Fibroblast of skin of scalp (primary cell): ENCODE measurements at regions not wholly inside any gene's neighbourhood (a gene's known extent, or its start where the extent isn't known, plus 50 kb on each side); places are given as distances from the start of the nearest gene placed in this dataset.

ENCODE experiments used
- DNase-seq: peaks from one replicate; pipeline ENCODE4 v3.0.0-alpha.2; 2013

DNA sequence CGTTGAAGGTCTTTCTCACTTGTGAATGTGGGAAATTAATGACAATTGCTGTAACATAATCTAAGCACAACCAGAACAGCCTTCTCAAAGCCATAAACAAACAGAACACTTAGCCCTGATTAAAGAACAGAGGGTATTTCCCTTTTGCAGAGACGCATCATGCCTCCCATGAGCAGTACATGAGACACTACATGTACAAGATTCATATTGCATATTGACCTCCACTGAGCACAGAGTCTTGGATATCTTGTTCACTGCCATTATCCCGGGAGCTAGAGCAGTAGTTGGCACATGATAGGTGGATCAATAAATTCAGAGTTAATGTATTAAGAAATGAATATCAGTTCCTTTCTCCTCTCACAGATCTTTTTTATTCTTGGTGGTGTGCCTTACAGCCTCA lies 1194.3 kb upstream of the TENM4 start:
- DNase-seq = no peak

DNA sequence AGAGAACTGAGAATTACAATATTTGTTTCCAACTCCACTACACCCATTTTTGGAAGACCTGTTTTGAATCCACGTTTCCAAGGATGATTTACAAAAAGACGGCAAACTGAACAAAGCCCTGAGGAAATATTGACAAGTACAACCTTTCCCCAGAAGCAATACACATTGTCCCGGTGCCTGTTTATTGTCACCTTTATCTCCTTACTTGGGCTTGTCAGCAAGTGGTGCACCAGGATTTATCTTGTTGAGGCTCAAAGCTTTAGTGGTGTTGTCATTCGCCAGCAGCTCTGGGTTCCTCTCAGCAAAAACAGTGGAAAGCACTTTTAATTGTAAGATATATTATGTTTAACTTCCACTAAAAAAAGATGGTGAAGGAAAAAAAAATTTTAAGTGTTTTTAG lies 1191.9 kb upstream of the TENM4 start:
- no peak for DNase-seq

DNA sequence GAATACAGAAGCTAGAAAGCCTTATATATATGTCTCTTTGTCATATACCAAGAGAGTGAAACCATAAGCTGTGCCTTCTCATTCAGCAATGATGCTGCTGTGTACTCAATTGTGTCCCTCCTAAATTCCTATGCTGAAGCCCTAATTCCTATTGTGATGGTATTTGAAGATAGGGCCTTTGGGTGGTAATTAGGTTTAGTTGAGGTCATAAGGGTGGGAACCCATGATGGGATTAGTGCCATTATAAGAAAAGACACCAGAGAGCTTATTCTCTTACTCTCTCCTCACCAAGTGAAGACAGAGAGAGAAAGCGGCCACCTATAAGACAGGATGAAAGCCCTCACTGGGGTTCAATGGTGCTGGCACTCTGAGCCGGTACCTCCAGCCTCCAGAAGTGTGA lies 1191.3 kb upstream of the TENM4 start:
- DNase-seq = no peak

- DNase-seq = no peak
Observed at GRCh38 chr11:80629466-80629865, 1188.6 kb upstream of the TENM4 start.

DNA sequence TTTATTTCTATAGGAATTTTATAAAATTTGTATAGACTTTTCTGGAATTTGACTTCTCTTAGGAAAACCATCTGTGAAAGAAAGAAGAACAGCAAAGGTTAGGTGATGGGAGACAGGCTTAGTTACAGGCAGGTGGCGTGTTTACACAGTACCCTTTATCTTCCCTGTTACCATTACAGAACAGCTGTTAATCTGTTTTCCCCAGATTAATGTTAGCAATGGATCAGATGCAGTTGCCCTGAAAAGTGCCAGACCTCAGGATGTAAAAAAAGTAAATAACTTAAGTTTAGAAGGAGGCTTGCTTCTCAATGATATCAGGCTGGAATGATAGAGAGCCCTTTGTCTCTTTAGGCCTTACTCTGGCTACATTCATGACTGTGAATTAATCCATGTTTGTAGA lies 1186.5 kb upstream of the TENM4 start:
- DNase-seq = no peak

DNA sequence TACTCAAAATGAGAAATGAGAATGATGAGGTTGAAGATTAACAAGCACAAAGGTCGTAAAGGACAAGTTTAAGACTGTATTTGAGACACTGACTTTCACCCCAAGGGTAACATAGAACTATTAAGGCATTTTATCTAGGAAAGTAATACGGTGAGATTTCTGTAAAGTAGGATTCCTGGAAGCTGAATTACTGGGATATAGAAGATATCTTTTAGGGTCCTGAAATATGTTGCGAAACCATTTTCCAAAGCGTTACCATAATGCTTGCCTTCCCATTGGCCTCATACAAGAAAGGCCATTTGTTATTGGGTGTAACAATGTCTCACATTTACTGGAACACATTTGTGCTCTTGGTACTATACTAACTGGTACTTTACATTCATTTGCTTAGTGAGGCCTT lies 1185.9 kb upstream of the TENM4 start:
- no peak for DNase-seq

DNA sequence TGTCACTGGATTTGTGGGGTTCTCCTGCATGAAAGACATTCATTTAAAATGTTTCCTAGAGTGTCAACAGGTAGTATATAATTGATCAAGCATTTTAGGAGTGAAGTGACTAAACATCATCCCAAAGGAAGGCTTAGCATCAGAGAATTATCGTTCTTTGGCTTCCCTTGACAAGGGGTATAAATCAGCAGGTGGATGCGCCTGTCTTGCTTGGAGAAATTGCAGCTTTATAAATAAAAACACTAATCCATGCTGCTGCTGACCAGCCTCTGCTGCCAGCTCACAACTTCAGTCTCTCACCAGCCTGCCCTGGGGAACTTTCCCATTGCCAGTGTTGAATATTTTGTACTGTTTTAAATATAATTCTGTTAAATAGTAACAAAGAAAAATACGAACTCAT lies 1184.7 kb upstream of the TENM4 start:
- DNase-seq = no peak

DNA sequence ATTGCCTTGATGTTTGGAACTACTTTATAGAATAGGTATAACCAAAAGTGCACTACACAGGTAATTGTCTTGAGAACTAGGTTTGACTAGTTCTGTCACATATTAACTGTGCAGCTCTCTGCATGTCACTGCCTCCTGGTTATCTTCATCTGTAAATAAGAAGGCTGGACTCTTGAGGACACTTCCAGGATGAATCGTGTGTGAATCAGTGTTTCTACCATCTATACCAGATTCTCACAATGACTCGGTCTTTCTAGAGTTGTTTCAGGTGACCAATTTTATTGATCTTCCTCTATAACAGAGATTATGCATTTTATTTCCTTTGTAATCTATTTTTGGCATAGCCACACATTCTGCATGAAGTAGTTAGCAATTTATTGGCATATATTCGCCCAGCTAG lies 1181.0 kb upstream of the TENM4 start:
- no peak for DNase-seq

DNA sequence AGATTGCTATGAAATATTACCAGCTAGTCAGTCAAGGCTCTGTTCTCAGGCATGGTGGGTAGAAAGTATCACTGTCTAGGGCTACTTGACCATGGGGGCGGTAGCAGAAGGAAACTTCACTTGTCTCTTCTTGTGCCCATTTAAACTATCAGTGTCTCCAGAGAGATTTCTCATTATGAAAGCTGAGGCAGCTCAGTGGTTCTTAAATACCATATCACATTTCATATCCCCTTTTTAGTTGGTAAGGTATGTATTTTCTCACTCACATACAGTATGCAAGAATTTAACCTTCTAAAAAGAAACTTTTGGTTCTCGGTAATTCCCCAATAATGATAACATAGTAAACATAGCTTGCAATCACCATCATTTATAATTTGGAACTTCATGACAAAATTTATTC lies 1180.0 kb upstream of the TENM4 start:
- no peak for DNase-seq

DNA sequence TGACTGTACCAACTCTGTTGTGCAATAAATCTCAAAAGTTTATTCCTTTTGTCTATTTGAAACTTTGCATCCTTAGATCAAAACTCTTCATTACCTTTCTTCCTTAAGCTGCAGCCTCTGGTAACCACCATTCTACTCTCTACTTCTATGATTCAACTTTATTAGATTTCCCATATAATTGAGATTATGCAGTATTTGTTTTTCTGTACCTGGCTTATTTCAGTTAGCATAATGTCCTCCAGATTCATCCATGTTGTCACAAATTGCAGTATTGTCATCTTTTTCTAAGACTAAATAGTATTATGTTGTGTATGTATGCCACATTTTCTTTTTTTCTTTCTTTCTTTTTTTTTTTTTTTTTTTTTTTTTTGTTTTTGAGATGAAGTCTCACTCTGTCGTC lies 1176.3 kb upstream of the TENM4 start:
- DNase-seq = no peak

GRCh38 chr11:80616070-80616800 lies 1175.4 kb upstream of the TENM4 start:
- no peak for DNase-seq

- no peak for DNase-seq
Observed at GRCh38 chr11:80613655-80614054, 1172.8 kb upstream of the TENM4 start.

GRCh38 chr11:80610516-80610915 lies 1169.7 kb upstream of the TENM4 start:
- DNase-seq = no peak

GRCh38 chr11:80603472-80603871 lies 1162.6 kb upstream of the TENM4 start:
- DNase-seq = no peak

GRCh38 chr11:80598905-80599304 lies 1158.1 kb upstream of the TENM4 start:
- DNase-seq = no peak

DNA sequence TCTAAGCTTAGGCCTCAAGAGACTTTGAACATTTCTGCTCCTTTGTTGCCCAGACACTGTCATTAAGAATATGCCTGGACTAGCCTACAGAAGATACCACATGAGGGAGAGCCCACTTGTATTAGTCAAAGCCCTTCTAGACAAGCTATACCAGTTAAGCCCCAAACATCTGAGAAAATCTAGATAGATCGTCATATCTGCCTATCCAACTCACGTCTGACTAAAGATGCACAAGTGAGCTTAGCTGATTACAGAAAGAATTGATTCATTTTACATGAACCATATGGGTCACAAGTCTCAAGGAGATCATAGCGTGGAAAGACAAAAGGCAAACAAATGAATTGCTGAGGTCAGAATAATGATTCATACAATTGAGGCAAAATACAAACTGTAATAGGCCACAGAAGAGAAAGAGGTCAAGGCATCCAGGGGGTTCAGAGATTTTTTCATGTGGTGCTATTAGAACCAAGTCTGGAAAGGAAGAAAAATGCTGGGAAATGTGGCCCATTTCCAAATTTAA lies 1155.5 kb upstream of the TENM4 start:
- DNase-seq = no peak

DNA sequence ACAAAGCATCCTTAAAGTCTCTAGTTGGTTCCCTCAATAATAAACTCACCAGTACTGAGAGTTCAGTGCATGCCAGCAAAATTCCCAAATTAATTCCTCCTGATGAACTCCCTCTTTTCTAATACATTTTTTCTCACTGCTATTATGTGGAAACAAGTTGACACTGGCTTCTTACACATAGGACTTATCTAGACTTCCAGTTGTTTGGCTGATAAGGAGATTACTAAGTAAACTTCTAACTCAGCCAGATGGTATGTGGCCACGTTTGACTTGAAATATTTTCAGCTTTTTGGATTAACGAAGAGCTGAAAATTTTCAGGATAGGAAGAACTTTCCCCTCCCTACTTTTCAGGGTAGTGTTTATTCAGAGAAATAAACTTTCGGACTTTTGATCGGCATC lies 1154.2 kb upstream of the TENM4 start:
- DNase-seq = peak; percentile 14

DNA sequence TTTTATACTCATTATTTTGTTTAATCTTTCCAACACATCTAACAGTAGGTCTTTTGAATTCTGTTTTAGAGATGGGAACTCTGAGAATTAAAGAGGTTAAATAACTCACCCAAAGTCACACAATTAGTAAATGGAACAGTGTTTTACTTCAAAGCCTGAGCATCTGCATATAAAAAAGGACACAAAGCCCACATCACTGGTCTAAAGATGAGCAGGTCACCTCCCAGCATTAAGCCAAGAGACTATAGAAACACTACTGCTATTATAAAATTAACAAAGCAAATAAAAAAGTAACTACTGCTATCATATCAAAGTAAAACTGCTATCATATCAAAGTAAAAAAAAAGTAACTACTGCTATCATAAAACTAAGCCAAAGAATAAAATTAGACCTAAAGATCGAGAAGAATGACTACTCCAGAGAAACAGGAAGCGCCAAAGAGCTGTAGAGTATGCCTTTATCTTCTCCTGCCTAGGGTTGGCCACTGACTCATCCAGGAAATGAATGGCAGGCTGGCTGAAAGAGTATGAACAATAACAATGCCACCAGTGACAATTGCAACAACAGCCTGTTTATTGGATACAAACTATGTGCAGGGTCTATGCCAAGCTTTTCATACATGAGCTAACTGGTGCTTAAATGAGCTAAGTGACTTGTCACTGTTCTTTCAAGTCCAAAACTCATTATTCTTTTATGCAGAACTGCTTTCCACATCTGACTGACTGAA lies 1153.0 kb upstream of the TENM4 start:
- peak; percentile 27 for DNase-seq

- DNase-seq = no peak
Observed at GRCh38 chr11:80592546-80592945, 1151.7 kb upstream of the TENM4 start.

GRCh38 chr11:80587906-80588305 lies 1147.1 kb upstream of the TENM4 start:
- no peak for DNase-seq

- no peak for DNase-seq
Observed at GRCh38 chr11:80586464-80586863, 1145.6 kb upstream of the TENM4 start.

- DNase-seq = no peak
Observed at GRCh38 chr11:80584661-80585060, 1143.8 kb upstream of the TENM4 start.

GRCh38 chr11:80569832-80570231 lies 1129.0 kb upstream of the TENM4 start:
- no peak for DNase-seq

- DNase-seq = no peak
Observed at GRCh38 chr11:80565231-80565630, 1124.4 kb upstream of the TENM4 start.
